NOMO-1 (cell line): ENCODE measurements at regions not wholly inside any gene's neighbourhood (a gene's known extent, or its start where the extent isn't known, plus 50 kb on each side); places are given as distances from the start of the nearest gene placed in this dataset.
"Not testable (repeated sequence)": the region's sequence is repeated elsewhere in the genome, so short reads cannot be mapped to it uniquely, and the experiment has no call there.

Experiments used
- DNase-seq, 2 experiments: peaks; one replicate each; lab custom pipeline; 2025; ENCODE audit not compliant: unreplicated experiment in 2 of 2; lab: John Stamatoyannopoulos, UW

DNA sequence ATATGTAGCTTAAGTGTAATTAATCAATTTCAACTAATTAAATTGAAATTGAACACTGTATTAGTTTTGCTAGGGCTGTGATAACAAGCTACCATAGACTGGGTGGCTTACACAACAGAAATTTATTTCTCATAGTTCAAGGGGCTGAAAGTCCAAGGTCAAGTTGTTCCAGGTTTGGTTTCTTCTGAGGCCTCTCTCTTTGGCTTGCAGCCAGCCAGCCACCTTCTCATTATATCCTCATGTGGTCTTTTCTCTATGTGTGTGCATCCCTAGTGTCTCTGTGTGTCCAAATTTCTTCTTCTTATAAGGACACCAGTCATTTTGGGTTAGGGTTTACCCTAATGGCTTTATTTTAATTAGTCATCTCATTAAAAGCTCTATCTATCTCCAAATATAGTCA is 611.7 kb downstream of the UTRN start:
- DNase-seq, result no peak

DNA sequence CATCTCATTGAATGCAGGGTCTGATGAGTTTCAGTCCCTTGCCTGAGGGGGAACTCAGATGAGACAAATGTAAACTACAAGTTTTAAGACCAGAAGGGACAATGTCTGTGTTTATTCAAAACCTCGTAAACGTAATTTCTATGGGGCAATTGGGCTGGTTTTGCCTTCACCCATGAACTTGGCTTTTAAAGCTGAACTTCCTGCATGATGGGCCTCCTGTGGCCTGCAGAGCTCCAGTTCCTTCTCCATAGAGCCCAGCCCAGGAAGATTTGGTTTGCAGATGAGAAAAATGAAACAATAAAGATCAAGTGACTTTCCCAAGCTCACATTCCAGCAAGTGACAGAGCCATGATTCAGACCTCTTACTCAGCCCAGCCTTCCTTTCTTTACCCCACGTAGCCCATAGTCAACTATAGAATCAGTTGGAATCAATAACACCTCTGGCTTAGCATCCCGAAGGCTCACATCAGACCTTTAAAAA is 612.3 kb downstream of the UTRN start:
- no peak for DNase-seq

DNA sequence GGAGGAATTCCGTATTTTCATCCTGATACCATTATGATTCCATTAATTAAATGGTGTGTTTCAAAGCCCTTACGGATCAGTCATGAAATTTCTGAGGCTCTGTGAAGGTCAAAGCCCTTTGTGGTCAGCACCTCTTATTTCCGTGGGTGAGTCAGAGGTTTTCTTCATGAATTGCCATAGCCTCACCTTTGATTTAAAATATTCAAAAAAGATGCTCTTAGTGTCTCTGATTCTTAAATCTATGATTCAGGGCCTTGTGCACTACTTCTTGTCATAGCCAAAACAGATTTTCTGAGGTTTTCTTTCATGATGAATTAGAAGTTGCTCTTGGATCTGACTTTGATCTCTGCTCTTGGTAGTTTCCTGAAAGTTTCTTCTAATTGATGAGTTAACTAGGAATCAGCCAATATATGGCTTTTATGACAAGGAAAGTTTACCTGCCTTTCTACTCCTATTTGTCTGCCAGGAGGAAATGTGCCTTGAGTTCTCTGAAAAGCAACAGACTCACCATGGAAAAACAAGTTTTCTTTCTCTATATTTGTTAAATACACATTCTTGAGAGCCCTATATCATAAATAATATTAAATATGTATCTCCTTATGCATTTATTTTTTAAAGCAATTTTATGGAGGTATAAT is 613.0 kb downstream of the UTRN start:
- DNase-seq, result no peak

DNA sequence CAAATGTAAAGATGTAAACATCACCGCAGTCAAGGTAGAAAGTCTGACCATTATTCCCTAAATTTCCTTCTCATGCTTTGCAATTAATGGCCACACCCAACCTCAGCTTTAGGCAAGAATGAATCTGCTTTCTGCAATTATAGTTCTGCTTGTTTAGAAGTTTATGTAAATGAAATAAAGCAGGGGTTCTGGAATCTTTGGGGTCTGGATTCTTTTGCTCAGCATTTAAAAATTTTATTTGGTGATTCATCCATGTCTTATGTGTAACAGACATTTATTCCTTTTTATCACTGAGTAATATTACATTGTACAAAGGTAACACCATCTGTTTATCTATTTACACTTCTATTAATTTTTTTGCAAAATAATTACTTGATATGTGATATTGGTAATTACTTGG is 613.6 kb downstream of the UTRN start:
- DNase-seq, result no peak

DNA sequence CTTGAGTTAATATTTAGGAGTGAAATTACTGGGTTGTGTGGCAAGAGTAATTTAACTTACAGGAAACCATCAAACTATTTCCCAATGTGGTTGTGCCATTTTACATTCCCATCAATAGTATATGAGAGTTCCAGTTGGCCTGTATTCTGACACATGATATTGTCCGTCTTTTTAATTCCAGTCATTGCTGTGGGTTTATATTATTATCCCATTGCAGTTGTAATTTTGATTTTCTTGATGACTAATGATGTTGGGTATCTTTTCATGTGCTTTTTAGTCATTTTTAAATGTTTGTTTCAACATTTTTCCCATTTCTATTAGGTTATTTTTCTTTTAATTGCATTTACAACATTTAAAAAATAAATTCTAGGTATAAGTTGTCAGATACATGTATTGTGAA is 614.0 kb downstream of the UTRN start:
- DNase-seq, result no peak

DNA sequence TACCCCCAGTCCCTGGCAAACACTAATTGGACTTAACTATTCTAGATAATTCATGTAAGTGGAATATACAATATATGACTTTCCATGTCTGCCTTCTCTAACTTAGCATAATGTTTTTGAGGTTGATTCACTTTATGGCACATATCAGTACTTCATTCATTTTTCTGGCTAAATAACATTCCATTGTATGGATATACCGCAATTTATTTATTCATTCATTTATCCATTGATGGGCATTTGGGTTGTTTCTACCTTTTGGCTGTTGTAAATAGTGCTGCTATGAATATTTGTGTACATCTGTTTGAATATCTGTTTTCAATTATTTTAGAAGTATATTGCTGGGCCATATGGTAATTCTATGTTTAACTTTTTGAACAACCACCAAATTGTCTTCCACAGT is 616.3 kb downstream of the UTRN start:
- no peak for DNase-seq

DNA sequence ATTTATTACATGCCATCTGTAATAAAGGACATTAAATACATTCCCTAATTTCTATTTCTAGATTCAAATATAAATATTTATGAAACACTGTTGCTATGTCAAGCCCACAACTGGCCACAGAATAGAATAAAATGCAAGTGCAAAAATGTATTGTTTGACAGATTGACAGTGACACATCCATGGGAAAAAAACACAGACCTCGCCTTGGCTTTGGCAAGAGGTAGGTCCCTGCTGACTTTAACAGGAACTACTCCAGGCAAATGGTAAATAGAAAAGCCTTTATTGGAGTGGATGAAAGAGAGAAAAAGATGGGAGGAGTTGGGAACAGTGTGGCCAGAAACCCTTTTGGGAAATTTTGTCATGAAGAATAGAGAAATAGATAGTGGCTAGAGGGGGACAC is 622.9 kb downstream of the UTRN start:
- DNase-seq, result no peak

DNA sequence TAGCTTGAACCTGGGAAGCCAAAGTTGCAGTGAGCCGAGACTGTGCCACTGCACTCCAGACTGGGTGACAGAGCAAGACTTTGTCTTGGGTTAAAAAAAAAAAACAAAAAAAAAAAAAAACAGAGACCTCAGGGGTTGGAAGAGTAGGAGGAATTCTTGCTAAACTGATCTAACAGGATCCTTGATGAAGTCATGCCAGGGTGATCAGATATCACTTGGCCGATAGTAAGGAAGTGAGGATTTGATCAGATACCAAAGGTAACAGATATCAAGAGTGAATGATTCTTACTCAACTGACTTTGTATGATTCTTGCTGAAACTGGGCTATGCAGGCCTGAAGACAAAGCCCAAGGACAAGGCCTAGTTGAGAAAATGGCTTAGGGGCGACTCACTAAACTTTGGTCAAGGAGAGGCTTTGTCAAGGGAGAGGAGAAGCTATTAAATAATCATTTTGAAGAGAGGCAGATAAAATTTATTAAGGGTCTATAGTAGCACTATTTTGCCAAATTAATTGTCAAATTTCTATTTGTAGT is 624.7 kb downstream of the UTRN start:
- no peak for DNase-seq

DNA sequence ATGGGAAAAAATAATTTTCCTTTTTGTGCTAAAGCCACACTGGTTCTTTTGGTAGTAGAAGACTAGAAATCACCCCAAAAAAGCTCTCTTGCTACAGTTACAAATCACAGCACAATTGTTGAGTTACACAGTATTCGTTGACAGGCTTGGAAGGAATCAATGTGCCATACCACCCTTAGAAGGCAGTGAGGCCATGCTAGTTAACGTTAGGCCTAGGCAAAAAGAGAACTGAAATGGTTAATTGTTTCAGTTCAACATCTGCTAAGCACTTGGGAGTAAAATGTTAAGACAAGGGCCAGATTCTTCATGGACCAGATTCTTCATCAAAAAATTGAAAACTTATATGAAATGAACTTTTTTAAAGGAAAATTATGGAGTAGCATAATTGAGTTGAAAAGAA is 626.2 kb downstream of the UTRN start:
- DNase-seq, result no peak

DNA sequence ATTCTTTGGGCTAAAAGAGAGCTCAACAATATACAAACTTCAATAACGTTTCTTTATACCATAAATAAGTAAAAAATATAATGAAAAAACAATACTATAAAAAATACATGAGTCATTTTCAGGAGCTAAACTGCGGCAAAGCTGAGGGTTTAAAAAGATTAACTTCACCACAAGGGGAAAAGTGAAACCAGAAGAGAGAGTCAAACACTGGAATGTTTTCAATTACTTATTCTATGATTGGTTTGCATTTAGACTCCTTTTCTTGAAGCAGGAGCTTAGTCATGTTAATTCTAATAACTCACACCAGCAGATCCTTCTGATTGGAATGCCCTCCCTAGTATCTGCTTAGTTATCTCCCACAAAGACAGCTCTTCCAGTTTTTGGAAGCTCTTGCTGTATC is 627.3 kb downstream of the UTRN start:
- DNase-seq, result peak in 1 of 2 experiments; percentile 41

DNA sequence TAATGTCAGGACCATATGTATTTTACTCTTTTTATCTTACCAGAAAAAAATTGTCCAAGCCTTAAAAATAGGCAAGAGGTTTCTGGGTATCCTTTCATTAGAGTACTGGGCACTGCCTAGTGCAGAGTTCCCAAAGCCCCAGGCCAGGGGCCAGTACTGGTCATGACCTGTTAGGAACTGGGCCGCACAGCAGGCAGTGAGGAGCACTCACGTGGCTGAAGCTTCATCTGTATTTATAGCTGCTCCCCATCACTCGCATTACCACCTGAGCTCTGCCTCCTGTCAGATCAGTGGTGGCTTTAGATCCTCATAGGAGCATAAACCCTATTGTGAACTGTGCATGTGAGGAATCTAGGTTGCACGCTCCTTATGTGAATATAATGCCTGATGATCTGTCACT is 632.9 kb downstream of the UTRN start:
- DNase-seq, result no peak

DNA sequence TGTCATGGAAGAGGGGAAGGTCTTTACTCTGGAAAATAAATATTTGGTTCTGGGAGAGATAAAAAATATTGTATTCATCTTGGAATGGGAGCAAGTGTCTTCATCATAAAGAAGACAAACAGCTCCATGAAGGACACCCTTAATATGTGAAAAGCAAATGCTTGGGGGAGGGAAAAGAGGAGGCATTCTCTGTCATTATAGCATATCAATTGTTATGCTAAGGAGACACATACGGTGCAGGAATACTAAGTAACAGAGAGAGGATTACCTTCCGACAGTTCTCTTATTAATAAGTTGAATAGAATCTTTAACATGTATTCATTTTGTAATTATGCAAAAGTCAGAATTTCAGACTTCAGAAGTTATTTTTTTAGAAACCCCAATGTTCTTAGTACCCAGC is 634.4 kb downstream of the UTRN start:
- no peak for DNase-seq

DNA sequence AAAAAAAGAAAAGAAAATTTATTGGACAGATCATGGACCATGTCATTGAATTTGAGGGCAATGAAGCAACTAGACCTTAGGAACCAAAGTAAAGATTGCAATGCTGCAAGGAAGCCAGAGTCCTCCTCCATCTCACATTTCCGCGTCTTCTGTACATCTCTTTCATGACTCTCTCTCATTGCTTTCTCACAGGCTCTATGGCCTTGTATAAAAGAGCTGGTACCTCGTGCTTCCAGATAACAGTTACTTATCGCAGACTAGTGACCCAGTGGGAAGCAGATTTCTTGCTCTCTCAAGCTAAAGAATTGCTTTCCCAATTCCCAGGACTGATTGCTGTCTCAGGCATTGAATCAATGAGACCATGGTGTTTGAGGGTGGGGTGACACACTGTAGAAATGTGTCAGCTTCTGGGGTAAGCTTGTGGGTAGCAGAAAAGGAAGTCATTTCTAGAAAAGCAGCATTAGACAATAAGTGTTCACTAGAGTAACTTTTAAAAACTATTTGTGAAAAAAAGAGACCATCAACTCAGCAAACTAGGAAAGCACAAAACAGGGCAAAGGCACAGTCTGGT is 635.3 kb downstream of the UTRN start:
- peak; percentile 13 to 41 for DNase-seq

DNA sequence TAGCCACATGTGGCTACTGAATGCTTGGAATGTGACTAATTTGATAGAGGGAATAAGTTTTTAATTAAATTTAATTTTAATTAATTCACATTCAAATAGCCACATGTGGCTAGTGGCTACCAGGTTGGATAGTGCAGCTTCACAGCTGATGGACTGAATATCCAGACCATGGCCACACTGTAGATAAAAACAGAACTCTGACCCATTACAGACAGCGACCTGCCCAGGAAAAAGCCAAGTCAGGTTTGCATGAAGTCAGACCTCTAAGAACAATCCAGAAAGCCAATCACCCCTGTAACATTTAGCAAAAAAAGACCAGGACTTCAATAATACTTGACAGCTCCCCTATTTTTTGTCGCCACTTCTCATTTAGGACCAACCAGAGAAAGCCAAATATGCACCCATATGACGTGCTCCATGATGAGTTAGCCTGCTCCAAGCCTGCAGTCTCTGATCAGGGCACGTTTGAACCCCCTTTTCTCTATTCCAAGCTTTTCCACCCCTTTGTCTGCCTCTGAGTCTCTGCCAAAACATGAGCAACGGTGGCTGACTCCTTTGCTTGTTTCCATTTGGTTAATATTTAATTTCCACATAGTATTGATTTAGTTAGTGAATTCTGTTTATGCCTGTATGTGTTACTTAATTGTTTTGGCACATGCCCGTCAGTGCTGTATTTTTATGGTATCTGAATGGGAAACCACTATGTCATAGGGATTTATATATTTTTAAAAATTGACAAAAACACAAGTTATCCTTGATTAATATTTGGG is 636.3 kb downstream of the UTRN start:
- no peak for DNase-seq

DNA sequence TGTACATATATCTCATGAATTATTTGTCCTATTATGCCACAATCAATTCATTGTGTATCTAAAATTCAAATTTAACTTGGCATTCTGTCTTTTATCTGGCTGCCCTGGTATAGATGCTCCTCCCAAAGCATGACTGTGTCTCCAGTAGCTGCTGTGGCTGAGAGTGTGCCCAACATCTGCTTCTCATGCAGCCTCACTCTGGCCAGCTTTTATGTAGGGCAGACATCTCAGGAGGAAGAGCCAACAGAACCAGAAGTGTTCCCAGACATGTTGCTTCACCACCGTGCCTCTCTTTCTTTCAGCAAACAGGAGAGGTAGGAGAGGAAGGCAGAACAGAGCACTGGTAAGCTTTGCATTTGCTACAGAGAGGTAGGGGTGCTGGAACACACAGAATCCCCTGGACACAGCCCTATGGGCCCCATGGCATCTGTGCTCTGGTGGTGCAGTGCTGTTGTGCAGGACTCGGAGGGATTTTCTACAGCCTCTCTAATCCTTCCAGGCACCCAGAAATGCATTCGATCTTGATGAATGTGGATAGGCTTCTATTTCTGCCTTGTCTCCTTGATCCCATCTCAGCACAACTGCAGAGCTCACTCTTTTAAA is 637.1 kb downstream of the UTRN start:
- peak in 1 of 2 experiments; percentile 7 for DNase-seq

DNA sequence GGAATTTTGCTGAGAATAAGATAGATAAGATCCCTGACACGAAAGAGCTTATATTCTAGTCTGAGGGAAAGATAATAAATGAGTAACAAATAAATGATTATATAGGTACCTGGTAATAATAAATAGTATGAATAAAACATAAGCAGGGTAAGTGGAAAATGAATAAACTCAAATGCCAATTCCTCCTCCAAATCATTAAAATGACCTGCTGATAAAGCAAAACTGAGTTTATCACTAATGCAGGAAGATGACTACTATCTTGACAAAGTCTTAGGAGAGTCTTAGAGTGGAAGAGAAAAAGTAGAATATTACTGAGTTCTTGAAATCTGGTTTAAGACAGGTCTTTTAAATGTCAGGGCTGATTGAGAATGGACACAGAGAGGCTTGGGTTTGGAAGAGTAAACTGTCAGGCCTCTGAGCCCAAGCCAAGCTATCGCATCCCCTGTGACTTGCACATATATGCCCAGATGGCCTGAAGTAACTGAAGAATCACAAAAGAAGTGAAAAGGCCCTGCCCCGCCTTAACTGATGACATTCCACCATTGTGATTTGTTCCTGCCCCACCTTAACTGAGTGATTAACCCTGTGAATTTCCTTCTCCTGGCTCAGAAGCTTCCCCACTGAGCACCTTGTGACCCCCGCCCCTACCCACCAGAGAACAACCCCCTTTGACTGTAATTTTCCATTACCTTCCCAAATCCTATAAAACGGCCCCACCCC is 637.8 kb downstream of the UTRN start:
- DNase-seq, result not testable (repeated sequence)

DNA sequence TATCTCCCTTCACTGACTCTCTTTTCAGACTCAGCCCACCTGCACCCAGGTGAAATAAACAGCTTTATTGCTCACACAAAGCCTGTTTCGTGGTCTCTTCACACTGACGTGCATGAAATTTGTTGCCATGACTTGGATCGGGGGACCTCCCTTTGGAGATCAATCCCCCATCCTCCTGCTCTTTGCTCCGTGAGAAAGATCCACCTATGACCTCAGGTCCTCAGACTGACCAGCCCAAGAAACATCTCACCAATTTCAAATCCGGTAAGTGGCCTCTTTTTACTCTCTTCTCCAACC is 638.3 kb downstream of the UTRN start:
- DNase-seq, result not testable (repeated sequence)

DNA sequence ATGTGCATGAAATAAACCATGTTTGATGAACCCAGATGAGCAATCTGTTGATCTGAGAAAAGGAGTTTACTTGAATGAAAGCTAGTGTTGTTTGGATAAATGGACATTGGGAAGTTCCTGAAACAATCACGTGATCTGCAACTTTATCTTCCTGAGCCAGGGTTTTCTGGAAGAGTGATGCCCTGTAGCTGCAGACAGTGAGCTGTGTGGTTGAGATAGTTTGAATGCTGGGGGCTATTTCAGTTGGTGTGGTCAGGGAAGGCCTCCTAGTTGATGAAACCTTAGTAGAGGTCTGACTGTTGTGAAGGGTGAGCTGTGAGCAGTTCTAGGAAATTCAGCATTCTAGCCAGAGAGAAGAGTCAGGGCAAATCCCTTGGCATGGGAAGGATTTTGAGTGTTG is 643.7 kb downstream of the UTRN start:
- no peak for DNase-seq

DNA sequence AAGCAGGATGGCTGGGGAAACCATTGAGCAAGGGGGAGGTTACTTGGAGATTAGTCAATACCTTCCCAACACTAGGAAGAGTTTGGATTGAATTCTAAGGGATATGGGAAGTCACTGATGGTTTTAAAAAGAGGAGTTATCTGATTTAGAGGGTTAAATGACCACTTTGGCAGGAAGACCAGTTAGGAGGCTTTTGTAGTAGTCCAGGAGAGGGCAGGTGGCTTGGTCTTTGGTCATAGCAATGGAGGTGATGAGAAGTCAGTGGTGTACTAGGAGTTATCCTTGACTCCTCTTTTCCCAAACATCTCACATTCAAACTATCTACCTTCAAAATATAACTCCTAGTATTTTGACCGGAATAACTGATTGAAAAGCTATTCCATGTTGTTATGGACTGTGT is 644.1 kb downstream of the UTRN start:
- no peak for DNase-seq

DNA sequence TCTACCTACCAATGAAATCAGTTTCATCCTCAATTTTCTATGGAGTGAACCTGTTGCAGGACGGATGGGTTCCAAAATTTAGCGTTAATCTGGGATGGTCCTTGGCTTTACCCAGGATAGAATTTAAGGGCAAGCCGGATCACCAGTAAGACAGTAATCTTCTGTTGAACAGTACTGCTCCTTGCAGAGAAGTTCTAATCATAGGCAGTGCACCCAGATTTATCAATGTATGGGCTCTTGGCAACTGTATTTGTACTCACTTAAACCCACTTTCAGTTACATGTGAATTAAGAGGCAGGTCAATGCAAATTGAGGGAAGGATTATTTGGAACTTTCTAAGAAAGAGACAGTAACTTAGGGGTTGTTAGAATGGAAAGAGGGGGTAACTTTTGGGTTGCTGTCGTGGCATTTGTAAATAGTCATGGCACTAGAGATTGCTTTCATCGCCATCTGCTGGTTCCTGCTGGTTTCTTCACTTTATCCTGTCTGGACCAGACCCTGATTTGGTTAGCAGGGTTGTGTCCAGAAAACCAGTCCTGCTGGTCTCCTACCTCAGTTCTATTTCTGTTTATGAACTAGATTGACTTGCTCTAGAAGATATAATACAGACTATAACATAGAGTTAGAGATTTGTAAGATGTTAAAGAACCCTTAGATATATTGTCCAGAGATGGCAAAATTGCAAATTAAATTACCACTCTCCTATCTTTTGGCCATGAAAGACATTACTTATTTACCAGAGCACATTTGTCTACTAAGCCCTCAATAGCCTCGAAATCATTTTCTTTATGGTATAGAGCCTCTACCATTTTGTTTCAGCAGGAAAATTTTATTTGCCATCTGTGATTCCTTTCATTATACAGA is 646.3 kb downstream of the UTRN start:
- peak in 1 of 2 experiments; percentile 16 for DNase-seq
